ENCODE measurements at regions not wholly inside any gene's neighbourhood (a gene's known extent, or its start where the extent isn't known, plus 50 kb on each side); places are given as distances from the start of the nearest gene placed in this dataset.

DNA sequence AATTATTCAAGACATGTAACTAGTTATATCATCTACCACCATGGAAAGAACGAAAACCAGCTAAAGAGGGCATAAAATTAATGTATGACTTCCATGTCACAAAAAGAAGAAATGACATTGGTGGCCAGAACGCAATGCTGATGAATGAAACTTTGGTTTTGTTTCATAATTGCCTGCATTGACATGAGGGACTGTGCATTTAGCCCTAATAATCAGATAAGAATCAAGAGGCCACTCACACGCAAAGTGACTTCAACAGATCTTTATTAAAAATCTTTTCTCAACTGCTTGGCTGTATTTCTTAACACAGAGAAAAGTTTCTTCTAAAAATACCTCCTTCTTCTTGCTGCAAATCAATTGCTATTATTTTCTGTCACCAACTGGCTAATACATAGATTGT lies 184.7 kb upstream of the RUNX1 start:
- DNase-seq = no peak

DNA sequence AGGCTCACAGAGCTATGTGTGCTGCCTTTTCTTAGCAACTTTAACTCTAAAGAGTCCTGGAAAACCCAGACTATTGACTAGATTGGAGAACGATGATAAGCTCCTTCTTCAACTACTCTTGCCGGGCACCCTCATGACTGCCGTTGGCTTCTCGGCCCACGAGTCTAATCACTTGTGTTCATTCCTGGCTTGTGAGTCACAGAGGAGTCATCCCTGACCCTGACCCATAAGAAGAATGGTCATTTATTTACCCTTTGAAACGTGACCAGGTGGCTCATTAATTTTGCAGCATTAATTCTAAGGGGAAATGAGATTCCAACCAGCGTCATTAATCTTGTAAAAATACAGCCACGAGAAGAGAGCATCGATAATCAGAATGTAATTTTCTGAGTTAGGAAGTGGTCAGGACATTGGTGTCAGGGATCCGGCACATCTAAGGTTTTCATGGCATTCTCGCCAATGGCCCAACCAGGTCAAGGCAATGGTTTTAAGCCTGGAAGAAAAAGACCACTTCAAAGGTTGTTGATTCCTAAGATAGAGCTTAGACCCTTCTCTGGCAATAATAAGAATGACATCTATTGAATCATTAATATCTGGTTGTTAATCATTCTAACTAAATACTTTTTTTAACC lies 183.6 kb upstream of the RUNX1 start:
- no peak for DNase-seq

DNA sequence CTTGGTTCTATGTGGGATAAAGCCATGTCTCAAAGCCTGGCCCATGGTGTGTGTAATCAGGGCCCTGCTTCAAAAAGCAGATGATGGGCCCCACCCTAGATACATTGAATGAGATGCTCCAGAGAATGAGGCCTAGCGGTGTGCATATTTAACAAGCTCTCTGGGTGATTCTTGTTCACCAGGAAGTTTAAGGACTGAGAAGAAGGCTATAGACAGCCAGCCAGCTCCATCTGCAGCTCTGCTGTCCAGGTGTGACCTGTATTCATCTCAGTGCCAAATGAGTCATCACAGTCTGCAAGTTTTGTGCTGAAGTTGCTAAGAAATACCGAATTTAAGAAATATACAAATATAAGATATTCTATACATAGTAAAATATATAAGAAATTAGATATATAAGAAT lies 182.0 kb upstream of the RUNX1 start:
- DNase-seq = no peak

DNA sequence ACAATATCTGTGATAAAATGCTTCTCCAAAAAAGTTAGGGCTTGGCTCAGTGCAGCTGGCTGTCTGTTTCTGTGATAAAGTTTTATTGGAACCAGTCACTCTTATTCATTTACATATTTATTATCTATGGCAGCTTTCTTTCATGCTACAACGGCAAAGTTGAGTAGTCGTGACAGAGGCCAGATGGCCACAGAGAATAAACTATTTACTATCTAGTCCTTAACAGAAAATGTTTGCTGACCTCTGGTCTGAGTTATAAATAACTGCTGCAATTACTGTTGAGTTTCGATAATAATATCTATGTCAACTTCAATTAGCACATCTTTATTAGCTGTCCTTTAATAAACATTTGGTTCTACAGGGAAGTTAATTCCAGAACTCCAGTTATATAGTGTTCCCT lies 180.2 kb upstream of the RUNX1 start:
- no peak for DNase-seq

DNA sequence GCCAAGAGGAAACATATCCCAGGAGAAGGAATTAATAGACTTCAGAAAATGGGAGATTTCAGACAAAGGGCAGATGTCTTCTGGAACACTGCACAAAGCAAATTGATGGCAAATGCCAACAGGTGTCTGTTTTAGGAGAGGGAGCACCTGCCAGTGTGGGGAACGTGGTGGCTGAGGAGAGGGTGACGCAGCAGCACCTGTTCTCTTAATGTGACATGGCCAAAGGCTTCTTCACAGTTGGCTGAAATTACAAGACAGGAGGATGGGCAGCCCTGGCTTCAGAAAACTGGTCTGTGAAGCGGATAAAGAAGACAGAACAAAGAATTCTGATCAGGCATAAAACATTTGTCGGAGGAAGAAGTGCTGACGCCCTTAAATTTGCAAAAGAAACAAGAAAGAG lies 178.7 kb upstream of the RUNX1 start:
- peak; percentile 23 for DNase-seq

DNA sequence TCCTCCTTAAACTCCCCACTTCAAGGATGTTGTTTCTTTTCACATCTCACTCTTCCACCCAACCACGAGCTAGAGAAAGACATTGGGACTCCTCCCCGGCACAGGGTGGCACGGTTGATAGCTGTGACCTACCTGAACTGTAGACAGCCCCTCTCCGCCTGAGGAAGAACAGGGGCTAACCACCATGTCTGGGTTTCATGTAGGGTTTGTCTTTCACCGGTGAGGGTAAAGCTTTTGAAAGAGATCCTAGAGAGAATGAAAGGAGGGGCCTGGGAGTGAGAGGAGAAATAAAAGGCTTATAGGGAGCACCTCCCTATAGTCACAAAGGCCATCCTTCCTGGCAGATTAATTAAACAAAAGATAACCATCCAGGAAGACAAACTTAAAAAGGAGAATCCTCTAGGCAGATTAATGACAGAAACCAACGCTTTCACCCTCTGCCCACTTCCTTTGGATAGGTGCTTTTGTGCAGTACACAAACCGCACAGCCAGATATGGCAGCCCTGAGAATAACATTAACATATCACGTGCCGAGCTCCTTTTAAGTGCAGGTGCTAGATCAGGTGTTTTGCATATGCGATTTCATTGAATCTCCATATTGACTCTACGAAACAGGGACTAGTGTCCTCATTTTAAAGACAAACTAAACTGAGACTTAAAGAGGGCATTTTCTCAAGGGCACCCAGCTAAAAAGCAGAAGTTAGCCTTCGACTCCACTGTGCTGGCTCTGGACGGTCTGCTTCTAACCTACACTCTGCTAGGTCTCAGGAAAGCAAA lies 178.1 kb upstream of the RUNX1 start:
- DNase-seq = peak; percentile 50

DNA sequence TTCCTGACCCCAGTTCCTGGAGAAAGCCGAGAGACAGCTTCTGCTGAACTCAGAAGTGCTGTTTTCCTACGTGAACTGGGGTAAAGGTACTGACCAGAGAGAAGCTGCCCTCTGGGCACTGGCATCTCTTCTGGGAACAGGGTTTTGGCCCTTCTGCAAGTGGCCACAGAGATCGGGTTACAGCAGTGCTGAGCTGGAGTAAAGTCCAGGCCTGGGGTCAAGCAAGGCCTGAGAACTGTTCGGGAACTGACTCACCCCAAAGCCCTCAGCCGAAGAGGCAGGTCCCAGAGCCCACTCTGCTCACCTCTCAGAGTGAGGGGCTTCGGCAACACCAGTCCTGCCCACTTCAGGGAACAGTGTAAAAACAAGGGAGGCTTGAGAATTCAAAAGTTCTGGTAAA lies 177.2 kb upstream of the RUNX1 start:
- DNase-seq = no peak

DNA sequence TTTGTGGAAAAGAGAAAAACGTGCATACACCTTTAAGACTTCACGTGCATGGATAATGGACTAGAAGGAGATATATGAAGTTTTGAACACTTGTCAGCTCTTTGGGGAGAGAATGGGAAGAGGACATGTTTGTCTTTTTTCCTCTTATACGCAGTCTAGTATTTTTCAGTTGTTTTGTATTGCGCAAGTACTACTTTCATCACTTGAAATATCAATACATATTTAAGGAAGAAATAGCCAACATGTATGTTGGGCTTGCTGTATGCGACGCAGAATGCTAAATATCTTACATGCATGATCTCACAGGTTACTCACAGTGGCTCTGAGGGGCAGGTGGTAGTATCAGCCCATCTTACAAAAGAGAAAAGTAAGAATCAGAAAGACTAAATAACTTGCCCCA lies 176.5 kb upstream of the RUNX1 start:
- DNase-seq = no peak

DNA sequence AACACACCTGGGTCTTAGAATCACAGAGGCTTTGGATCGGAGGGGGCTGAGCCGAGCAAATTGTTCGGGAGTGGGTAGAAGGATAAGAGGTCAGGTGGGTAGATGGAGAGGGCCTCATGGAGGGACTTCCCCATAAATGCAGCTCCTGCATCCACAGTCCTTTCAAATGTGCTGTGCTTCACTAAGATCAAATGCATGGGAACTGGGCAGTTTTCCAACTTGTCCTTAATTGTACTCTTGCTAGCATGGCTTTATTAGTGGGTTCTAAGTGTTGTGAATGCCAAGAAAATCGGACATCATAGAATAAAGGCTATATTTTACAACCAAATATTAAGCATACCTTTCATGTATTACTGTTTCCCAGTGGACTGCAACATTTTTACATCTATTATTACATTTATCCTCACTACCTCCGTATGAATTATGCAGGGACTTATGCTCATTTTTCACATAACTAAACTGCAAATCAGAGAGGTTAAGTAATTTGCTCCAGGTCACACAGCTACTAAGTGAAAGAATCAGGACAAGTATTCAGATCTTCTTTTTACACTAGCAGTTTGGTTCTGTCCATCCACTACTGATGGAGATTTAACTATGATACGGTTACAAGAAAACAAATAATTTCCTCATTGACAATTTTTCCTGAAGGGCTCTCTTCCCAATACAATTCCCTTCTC lies 174.5 kb upstream of the RUNX1 start:
- no peak for DNase-seq

DNA sequence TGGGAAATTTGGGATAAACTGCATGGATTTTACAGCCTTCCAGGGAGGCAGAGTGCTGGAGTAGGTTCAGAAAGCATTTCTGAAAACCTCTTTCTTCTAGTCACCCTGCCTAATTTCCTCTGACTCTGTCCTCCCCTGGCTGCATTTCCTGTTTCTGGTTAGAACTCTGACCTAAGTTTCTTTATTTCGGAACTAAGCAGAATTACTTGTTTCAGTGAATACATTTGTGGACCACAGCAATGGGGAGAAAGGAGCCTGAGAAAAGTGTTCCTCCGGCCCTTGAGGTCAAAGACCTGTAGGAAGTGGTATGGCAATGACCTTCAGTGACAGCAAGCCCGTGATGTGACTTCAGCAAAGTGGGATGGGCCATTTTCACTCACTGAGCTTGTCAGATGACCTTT lies 173.4 kb upstream of the RUNX1 start:
- DNase-seq = no peak

DNA sequence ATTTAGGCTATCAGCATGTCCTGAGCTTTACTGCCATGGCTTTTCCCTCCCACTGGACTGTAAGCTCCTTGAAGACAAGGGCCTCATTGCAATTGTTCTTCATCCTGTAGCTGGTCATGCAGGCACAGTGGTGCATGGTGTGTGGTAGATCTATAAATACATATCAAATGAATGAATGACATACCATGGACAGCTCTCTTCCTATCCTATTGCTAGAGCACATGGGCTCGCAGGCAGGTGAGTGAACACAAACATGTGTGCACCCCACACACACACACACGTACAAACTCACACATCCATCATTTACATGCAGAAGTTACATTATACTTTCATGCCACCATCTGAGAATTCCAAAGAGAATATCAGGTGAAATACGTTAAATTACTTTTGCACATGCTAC lies 172.9 kb upstream of the RUNX1 start:
- DNase-seq = no peak

DNA sequence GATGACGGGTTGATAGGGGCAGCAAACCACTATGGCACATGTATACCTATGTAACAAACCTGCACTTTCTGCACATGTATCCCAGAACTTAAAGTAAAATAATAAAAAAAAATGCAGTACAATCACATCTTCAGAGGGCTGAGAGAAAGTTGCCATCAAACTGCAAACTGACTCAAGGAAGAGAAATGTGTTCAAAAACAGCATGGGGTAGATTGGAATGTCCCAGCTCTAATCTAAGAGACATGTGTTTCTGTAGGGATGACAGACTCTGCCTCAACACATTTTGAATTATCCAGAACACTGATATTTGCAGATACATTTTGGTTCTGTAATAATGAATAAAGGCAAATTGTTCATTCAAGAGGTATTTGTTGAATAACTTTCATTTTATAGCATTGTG lies 171.2 kb upstream of the RUNX1 start:
- no peak for DNase-seq

DNA sequence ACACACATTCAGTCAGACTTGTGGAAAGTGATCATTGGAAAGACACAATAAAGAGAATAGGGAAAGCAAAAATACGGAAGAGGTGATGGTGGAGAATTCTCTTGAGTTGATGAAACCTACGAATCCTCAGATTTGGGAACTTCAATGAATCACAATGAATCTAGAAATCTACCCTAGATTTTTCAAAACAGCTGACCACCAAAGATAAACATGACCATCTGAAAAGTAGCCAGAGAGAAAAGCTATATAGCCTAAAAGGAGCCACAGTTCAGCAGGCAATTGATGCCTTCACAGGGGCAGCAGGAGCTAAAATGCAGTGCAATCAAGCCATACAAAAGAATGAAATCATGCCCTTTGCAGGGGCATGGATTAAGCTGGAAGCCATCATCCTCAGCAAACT lies 170.6 kb upstream of the RUNX1 start:
- DNase-seq = no peak

DNA sequence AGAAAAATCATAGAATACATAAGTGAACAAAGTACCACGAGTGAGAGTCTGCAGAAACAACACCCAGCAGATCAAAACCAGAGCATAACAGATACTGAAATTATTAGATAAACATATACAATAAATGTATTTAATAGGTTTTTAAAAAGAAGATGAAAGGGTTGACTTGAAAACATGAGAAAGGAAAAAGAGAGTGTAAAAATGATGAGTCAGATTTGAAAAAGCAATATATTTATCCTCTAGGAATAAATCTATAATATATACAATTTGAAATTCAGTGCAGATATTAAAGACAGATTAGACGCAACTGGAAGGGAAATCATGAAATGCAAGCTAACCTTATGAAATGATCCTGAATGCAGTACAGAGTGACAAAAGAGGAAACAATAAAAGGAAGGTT lies 170.2 kb upstream of the RUNX1 start:
- DNase-seq = no peak

DNA sequence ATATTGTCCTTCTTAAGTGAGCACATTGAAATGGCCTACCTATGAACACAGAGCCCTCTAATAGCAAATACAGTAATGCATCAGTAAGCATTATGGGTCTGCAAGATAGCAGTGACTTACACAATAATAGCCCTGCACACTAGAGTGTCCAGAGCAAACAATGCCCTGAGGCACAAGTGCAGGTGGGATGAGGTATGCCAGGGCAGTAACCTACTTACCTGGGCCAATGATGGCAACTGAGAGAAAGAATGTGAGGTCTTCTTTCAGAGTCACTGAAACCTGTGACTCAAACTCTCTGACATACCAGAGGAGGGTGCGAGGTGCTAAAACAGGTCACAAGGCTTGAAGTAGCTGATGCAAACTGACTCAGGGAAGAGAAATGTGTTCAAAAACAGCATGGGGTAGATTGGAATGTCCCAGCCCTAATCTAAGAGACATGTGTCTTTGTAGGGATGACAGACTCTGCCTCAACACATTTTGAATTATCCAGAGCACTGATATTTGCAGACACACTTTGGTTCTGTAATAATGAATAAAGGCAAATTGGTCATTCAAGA lies 168.5 kb upstream of the RUNX1 start:
- no peak for DNase-seq

DNA sequence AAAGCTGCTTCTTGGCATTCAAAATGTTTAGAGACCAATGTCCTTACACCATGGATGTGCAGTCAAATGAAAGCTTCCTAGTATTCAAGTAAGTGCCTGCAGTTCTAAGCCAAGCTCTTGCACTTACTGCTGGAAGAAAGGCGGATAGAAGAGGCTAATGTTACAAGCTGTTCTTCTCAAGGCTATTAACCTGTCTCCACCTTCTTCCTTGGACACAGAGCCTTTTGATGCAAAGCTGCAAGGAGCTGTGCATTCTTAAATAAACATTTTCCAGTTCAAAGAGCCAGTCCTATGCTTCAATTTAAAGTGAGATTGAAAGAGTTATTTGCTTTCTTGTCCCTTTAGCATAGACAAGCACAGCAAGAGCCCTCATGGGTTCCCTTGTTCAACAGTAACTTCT lies 167.9 kb upstream of the RUNX1 start:
- no peak for DNase-seq

DNA sequence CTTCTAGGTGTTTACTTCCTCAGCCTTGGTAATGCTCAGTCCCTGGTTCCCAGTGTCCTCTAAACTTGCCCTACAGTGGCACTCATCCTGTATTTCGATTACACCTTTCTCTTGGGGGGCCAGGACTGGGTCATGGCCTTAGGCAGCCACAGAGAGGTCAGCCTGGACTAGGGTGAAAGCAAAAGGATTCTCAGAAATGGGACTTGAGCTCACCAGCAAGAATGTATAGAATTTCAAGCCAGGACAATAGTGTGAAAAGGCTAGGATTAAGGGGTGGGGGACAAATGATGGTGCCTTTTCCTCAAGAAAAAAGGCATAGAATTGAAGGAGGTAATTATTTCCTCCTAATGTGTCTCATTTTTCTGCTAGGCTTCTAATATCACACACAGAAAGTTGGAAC lies 166.8 kb upstream of the RUNX1 start:
- no peak for DNase-seq

DNA sequence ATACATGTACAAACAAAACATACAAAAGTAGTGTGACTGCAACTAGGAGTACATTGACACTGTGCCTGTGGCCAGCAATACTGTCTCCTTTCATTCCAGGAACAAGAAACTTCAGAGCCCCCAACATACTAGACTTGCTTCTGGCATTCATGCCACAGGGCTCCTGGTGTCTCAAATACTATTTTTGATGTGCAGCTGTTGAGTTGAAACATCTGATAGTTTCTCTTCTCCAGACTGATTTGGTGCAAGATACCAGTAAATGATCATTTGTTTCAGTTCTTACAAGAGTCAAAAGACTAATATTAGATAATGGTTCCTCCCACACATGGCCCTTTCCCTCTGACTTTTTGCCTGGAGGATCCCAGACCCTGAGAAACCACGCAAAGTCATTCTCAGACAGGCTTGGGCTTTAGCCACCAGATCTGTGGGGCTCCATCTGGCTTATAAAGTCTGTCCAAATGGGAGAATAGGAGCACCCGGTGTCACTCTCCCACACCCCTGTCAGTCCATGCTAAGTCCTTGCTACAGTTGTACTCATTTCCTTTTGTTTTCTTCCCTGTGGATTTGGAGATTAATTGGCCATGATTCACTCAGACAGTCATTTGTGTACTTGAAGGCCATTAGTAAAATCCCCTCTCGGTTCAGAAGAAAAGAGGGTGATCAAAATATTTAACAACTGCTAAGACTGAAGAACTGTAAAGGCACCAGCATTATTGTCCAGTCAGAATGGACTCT lies 163.5 kb upstream of the RUNX1 start:
- DNase-seq = no peak

DNA sequence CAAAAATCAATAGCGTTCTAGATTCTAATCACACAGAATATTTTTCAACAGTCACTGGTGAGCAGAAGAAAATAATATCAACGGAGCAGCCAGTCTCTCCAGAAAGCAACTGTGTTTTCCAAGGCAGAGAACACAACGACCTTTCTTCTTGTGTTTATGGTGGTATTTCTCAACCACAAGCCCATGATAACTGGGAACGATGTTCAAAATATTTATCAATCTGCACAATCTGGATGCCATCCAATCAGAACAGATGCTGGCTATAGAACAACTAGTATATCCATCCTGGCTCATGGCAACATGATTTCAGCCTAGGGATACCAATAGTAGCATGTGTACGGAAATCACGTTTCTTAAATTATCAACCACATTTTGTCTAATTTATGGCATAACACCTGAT lies 162.7 kb upstream of the RUNX1 start:
- no peak for DNase-seq

DNA sequence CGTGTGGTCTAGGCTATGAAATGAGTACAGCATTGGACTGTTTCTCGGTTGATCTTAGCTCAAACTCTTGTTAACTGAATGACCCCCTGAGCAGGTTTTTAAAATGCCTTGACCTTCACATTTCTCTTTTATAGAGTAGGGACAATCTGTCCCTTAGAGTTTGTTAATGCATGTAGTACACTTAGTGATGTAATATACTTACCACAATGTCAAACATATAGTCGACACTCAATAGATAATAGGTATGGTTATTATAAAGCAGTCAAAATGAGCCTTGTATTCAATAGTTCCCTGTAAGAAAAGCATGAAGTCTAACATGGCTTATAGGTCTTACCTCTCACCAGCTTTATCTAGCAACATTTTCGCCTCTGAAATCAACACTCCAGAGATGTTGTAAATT lies 161.0 kb upstream of the RUNX1 start:
- DNase-seq = no peak

DNA sequence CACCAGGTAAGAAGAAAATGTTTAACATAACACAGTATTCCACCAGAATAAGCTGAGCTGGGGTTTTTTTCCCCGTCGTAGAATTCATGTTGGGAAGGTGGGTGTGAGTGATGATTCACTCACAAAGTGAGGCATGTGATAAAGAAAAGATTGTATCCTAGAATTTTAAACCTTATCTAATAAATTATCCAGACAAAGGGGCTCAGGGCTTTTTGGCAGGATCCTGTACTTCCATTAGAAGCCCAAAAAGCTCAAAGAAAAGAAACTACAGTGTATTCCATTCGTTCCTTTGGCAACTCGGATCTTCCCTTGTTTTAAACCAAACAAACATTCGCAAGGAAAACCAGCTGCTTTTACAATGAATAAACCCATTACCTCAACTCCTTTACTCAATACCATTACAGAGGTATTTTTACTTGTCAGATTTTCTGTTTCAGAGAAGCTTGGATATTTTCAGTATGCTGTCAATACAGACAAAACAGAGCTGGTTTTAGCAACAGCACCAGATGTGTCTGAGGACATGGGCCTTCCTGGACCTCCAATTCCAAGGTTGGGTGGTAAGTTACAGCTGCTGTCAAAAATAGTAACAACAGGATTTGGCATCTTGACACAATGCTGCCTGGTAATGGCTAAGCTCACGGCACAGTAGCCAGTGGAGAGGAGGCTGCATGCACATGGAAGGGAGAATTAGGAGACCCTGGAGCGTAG lies 159.9 kb upstream of the RUNX1 start:
- no peak for DNase-seq

DNA sequence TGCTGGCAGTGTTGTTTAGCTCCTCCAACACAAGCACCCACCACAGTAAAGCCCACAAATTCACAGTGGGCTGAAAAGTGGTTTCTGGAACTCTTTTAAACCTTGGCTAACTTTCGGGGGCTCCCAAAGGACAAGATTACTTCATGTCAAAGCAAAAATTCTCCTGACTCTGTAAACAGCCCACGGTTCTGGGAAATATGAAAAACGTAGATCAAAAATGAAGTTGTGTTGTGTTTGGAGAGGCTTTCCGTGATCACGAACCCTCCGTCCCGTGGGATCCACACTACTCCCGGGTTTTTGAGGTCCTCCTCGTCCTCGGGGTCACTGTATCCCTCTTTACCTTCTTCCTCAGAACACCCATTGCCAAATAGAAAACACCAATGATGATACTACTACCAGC lies 159.0 kb upstream of the RUNX1 start:
- no peak for DNase-seq

DNA sequence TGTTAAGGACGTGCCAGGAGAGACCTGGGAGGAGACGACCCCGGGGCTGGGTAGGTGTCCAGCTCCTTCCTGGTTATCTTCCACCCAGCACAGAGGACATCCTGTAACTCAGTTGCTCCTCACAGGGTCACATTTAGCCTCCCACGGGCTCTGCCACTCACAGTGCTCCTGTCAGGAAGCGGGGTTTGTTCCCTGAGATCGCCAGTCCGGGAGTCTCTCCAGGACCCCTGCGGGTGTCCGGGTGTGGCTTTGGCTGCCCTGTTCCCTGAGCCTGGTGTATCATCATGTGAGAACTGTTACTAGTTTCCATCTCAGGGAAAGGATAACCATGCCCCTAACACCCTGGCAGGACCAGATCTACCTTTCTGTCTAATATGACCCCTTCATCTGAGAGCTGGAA lies 158.2 kb upstream of the RUNX1 start:
- DNase-seq = no peak

Measured in CD4-positive, alpha-beta T cell treated with Interferon gamma for 1 hour (primary cell).